Lower lobe of right lung (tissue), 2 donors: ENCODE measurements at regions not wholly inside any gene's neighbourhood (a gene's known extent, or its start where the extent isn't known, plus 50 kb on each side); places are given as distances from the start of the nearest gene placed in this dataset.

Experiments
- ATAC-seq, 2 donors: fragments of 200-7000 bp; cut with Tn5 transposase; one replicate each; pipeline ENCODE4 v1.9.1; 2020 to 2022; ENCODE audit warnings: mild to moderate bottlenecking in 2 of 2, moderate library complexity in 2 of 2
- DNase-seq: peaks from one replicate; pipeline ENCODE4 v3.0.0-alpha.2; 2020
- H3K27ac ChIP-seq: fragments of 200-600 bp; one replicate; pipeline ENCODE4 v1.8.0; 2022
- H3K27me3 ChIP-seq: fragments of 200-600 bp; one replicate; pipeline ENCODE4 v1.8.0; 2022; ENCODE audit warnings: low read depth
- H3K36me3 ChIP-seq: fragments of 200-600 bp; one replicate; pipeline ENCODE4 v1.8.0; 2022; ENCODE audit warnings: mild to moderate bottlenecking
- H3K4me1 ChIP-seq: fragments of 200-600 bp; one replicate; pipeline ENCODE4 v1.8.0; 2022
- H3K4me3 ChIP-seq: fragments of 200-600 bp; one replicate; pipeline ENCODE4 v1.8.0; 2022; ENCODE audit warnings: mild to moderate bottlenecking
- H3K9me3 ChIP-seq: fragments of 200-600 bp; one replicate; pipeline ENCODE4 v1.8.0; 2022
- intact Hi-C: fragments of 100-400 bp; cut with DNase I; formaldehyde crosslinking; loops from one replicate; pipeline ENCODE4 v1.11.0; 2022
- TF ChIP-seq, protein P1 (sequence below): fragments of 200-600 bp; IDR thresholded peaks from one replicate; pipeline ENCODE4 v1.8.0; 2022; ENCODE audit warnings: antibody characterized with exemption, mild to moderate bottlenecking
- donor health status: DM: no; HTN: yes; CAD: no; lungs with severe emphysema.

DNA sequence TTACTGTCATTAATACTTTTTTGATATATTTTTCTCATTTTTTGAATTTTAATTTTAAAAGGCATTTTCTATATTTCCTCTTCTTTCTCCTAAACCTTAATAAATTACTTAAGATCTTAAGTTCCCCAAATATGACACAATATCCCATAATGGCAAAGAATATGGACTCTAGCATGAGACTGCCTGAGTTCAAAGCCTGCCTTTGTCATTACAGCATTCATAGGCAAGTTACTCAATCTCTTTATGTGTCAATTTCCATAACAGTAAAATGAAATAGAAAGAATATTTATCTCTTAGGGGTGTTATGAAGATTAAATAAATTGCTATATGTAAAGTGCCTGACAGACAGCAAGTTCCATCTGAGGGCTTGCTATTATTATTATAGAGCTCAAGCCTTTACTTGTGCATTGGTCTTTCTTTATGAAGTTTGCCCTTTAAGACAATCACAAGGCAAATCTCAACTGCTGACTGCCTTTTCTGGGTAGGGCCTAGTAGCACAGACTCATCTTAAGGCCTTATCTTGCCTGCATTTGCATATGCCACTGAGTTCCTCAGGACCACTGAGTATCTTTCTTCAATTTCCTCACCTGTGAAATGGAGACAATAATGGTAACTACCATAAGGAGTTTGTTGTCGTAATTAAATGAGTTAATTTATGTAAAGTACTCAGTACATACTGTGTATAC, 231.0 kb downstream of the NRIP1 start:
- Histone ChIP-seq H3K4me1 (no peaks in the 10 kb centered on the region), H3K27ac (no peak overlapping the region), H3K27me3 (no peaks in the 10 kb centered on the region), H3K4me3 (no peak overlapping the region), H3K36me3 (no peaks in the 10 kb centered on the region), H3K9me3 (no peaks in the 10 kb centered on the region)
- no peak for DNase-seq
- TF ChIP-seq, protein P1, sequence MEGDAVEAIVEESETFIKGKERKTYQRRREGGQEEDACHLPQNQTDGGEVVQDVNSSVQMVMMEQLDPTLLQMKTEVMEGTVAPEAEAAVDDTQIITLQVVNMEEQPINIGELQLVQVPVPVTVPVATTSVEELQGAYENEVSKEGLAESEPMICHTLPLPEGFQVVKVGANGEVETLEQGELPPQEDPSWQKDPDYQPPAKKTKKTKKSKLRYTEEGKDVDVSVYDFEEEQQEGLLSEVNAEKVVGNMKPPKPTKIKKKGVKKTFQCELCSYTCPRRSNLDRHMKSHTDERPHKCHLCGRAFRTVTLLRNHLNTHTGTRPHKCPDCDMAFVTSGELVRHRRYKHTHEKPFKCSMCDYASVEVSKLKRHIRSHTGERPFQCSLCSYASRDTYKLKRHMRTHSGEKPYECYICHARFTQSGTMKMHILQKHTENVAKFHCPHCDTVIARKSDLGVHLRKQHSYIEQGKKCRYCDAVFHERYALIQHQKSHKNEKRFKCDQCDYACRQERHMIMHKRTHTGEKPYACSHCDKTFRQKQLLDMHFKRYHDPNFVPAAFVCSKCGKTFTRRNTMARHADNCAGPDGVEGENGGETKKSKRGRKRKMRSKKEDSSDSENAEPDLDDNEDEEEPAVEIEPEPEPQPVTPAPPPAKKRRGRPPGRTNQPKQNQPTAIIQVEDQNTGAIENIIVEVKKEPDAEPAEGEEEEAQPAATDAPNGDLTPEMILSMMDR, result no peak
- ATAC-seq, result no peak
- intact Hi-C loops, result no loop called here

DNA sequence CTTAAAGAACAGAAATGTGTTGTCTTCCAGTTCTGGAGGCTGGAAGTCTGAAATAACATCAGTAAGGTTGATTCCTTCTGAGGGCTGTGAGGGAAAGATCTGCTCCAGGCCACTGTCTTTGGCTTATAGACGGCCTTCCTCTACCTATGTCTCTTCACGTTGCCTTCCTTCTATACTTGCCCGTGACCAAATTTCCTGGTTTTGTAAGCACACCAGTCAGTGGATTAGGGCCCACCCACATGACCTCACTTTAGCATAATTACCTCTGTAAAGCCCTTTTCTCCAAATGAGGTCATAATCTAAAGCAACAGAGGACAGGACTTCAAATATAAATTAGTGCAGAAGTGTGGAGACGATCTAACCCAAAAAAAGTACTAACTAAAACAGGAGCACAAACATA, 231.6 kb downstream of the NRIP1 start:
- TF ChIP-seq, protein P1, result no peak
- Histone ChIP-seq H3K36me3 (no peaks in the 10 kb centered on the region), H3K9me3 (no peaks in the 10 kb centered on the region), H3K27ac (no peak overlapping the region), H3K4me1 (no peaks in the 10 kb centered on the region), H3K27me3 (no peaks in the 10 kb centered on the region), H3K4me3 (no peak overlapping the region)
- ATAC-seq, result no peak
- no peak for DNase-seq
- intact Hi-C loops, result no loop called here

DNA sequence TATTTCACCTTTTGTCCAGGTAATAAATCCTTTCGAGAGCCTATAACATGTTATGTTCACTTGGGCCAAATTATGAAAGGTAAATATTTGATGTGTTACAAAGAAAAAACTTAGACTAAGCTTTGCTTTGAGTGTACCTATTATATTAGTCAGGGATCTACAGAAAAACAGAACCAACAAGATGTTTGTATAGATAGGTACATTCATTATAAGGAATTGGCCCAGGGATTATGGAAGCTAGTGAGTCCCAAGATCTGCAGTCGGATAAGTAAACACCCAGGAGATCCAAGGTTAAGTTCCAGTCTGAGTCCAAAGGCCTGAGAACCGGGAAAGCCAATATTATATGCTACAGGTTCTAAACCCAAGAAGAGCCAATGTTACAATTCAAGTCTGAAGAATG, 234.5 kb downstream of the NRIP1 start:
- intact Hi-C loops, result no loop called here
- ATAC-seq (no peak), DNase-seq (no peak)
- Histone ChIP-seq H3K4me1 (no peaks in the 10 kb centered on the region), H3K4me3 (no peak overlapping the region), H3K9me3 (no peaks in the 10 kb centered on the region), H3K27me3 (no peaks in the 10 kb centered on the region), H3K27ac (no peak overlapping the region), H3K36me3 (no peaks in the 10 kb centered on the region)
- TF ChIP-seq, protein P1, result no peak

DNA sequence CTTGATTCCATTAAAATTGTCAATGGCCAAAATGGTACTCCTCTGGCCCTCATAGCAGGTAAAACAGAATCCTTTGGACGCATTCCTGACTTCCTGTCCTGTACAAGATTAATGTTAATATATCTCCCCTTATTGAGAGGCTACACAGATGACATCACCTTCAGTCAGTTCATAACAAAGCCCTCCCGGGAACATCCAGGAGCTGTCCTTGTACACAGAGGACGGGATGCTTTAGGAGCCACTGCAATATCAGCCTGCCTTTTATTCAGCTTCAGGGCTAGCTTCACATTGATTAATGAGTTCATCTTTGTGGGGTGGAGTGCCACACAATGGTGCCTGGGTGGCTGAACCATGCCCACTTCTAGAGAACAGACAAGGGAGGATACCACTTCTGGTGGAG, 235.1 kb downstream of the NRIP1 start:
- Histone ChIP-seq H3K9me3 (no peaks in the 10 kb centered on the region), H3K36me3 (no peaks in the 10 kb centered on the region), H3K27ac (no peak overlapping the region), H3K4me3 (no peak overlapping the region), H3K4me1 (no peaks in the 10 kb centered on the region), H3K27me3 (no peaks in the 10 kb centered on the region)
- DNase-seq, result no peak
- TF ChIP-seq, protein P1, result no peak
- ATAC-seq, result no peak
- intact Hi-C loops, result no loop called here

DNA sequence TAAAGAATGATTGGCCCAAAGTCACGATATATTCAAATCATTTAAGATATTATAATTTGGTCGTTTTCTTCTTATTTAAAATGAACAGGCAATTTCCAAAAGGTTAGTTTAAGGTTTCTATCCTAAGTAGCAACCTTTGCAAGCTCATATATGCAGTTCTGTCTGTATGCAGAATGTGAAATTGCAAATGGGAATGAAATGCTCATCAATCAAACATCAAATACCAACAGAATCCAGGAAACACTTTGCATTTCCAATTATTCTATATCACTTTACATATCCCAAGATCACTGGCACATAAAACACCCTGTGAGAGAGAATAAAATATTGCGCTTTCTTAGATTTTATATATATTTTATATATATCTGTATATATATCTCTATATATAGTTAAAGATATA, 237.3 kb downstream of the NRIP1 start:
- Histone ChIP-seq H3K27ac (no peak overlapping the region), H3K4me3 (no peak overlapping the region)

More for the DNA sequence above, 237.3 kb downstream of the NRIP1 start:
- TF ChIP-seq, protein P1, result no peak
- intact Hi-C loops, result no loop called here
- H3K27me3 ChIP-seq, result no peaks in the 10 kb centered on the region
- H3K36me3 ChIP-seq, result no peaks in the 10 kb centered on the region
- no peaks in the 10 kb centered on the region for H3K4me1 ChIP-seq
- no peak for ATAC-seq
- no peak for DNase-seq
- H3K9me3 ChIP-seq, result no peaks in the 10 kb centered on the region
